Left cardiac atrium (tissue), 4 donors: ENCODE measurements at regions not wholly inside any gene's neighbourhood (a gene's known extent, or its start where the extent isn't known, plus 50 kb on each side); places are given as distances from the start of the nearest gene placed in this dataset.

Source experiments
- ATAC-seq, 2 donors: fragments of 200-7000 bp; cut with Tn5 transposase; one replicate each; pipeline ENCODE4 v1.9.1; 2020; ENCODE audit warnings: mild to moderate bottlenecking in 2 of 2, moderate library complexity in 2 of 2
- DNase-seq: peaks from one replicate; pipeline ENCODE4 v3.0.0-alpha.2; 2020
- intact Hi-C, 2 donors: fragments of 100-400 bp; cut with DNase I; formaldehyde crosslinking; loops; one replicate each; pipeline versions ENCODE4 v1.14.1 to v1.15.1; 2022 to 2023
- donor health status: DM: no; HTN: yes; CAD: no.
- donor health status: DM: no; HTN: yes; CAD: no; lungs with severe emphysema.
- donor health status: DM: yes; HTN: yes; CAD: no.
- donor health status: Dilated cardiomyopathy.

GRCh38 chr1:233843525-233844204, 60.8 kb upstream of the SLC35F3 start:
- DNase-seq (no peak), ATAC-seq (no peak)
- intact Hi-C loops, result no loop called here

- DNase-seq (no peak), ATAC-seq (no peak)
- intact Hi-C loops, result no loop called here
Measured at GRCh38 chr1:233844275-233844674, 60.2 kb upstream of the SLC35F3 start.

GRCh38 chr1:233844692-233845091, 59.8 kb upstream of the SLC35F3 start:
- intact Hi-C loops, result no loop called here
- DNase-seq (no peak), ATAC-seq (no peak)
